RWPE2 (cell line): ENCODE measurements at regions not wholly inside any gene's neighbourhood (a gene's known extent, or its start where the extent isn't known, plus 50 kb on each side); places are given as distances from the start of the nearest gene placed in this dataset.

ENCODE experiments used
- ATAC-seq: fragments of 200-7000 bp; cut with Tn5 transposase; 3 replicates; pipeline ENCODE4 v1.9.1; 2021; ENCODE audit warnings: low read depth
- DNase-seq: peaks from one replicate; pipeline ENCODE4 v3.0.0-alpha.2; 2020; ENCODE audit warnings: low spot score
- H3K27ac ChIP-seq: fragments of 450-650 bp; 2 replicates; pipeline ENCODE4 v1.5.1; 2017; ENCODE audit warnings: mild to moderate bottlenecking; ENCODE audit not compliant: poor library complexity, severe bottlenecking
- H3K27me3 ChIP-seq: fragments of 250-450 bp; sonication (Bioruptor Pico); 2 replicates; pipeline ENCODE4 v1.5.1; 2021; ENCODE audit warnings: mild to moderate bottlenecking, moderate library complexity; ENCODE audit not compliant: insufficient read depth, poor library complexity, severe bottlenecking
- H3K36me3 ChIP-seq: fragments of 250-450 bp; sonication (Bioruptor Pico); 2 replicates; pipeline ENCODE4 v1.5.1; 2020; ENCODE audit warnings: low read depth, mild to moderate bottlenecking, moderate library complexity
- H3K4me1 ChIP-seq: fragments of 250-450 bp; sonication (Bioruptor Pico); 2 replicates; pipeline ENCODE4 v1.5.1; 2021; ENCODE audit warnings: mild to moderate bottlenecking, moderate library complexity; ENCODE audit not compliant: insufficient read depth, poor library complexity, severe bottlenecking
- H3K4me3 ChIP-seq: fragments of 250-450 bp; sonication (Bioruptor Pico); 2 replicates; pipeline ENCODE4 v1.5.1; 2021; ENCODE audit warnings: mild to moderate bottlenecking, moderate library complexity; ENCODE audit not compliant: severe bottlenecking
- H3K9me3 ChIP-seq: fragments of 250-450 bp; sonication (Bioruptor Pico); 2 replicates; pipeline ENCODE4 v1.5.1; 2021; ENCODE audit warnings: mild to moderate bottlenecking, moderate library complexity; ENCODE audit not compliant: severe bottlenecking
- TF ChIP-seq, protein P1 (sequence below): fragments of 450-650 bp; IDR thresholded peaks from one replicate; pipeline ENCODE4 v1.5.1; 2017; ENCODE audit warnings: mild to moderate bottlenecking, moderate library complexity; ENCODE audit not compliant: poor library complexity, severe bottlenecking

DNA sequence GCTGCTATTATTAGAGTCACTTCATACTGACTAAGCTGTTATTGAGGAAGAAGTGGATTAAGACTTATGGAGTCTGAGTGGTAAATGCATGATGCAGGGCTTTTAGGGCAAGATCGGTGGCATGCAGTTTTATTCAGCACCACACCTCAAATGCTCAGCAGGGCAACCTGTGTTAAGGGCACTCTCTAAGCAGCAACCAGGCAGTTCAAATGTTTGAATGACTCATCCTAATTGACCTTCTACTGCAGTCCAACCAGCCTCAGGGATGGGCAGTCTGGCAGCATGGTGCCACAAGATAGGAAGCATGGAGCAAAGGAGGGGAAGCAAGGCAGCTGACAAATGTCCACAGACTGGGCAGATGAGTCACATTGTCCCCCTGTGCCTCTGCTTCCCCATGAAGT is 80.2 kb upstream of the MIER3 start:
- DNase-seq = no peak
- peaks cover 20% of the 10 kb centered on the region for H3K4me1 ChIP-seq
- H3K9me3 ChIP-seq = no peaks in the 10 kb centered on the region
- no peak overlapping the region for H3K4me3 ChIP-seq
- TF ChIP-seq, protein P1, sequence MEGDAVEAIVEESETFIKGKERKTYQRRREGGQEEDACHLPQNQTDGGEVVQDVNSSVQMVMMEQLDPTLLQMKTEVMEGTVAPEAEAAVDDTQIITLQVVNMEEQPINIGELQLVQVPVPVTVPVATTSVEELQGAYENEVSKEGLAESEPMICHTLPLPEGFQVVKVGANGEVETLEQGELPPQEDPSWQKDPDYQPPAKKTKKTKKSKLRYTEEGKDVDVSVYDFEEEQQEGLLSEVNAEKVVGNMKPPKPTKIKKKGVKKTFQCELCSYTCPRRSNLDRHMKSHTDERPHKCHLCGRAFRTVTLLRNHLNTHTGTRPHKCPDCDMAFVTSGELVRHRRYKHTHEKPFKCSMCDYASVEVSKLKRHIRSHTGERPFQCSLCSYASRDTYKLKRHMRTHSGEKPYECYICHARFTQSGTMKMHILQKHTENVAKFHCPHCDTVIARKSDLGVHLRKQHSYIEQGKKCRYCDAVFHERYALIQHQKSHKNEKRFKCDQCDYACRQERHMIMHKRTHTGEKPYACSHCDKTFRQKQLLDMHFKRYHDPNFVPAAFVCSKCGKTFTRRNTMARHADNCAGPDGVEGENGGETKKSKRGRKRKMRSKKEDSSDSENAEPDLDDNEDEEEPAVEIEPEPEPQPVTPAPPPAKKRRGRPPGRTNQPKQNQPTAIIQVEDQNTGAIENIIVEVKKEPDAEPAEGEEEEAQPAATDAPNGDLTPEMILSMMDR = no peak
- H3K27me3 ChIP-seq = no peaks in the 10 kb centered on the region
- peak; percentile 82 for ATAC-seq
- no peak overlapping the region for H3K27ac ChIP-seq
- no peaks in the 10 kb centered on the region for H3K36me3 ChIP-seq

DNA sequence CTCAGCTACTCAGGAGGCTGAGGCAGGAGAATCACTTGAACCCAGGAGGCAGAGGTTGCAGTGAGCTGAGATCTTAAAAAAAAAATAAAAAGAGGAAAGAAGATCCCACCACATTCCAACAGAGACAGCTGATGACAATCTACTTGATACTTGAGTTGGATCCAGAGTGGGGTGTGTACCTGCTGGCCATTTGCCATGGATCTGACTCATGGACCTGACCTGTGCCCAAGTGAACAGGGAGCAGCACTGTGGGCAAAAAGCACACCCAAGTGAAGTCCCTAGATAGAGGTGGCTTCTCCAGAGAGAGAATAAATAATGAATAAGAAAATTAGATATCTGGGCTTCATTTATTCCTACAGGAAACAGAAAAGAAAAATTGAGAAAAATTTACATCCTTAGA is 81.2 kb upstream of the MIER3 start:
- Histone ChIP-seq H3K27ac (no peak overlapping the region), H3K4me1 (peaks cover 20% of the 10 kb centered on the region), H3K36me3 (no peaks in the 10 kb centered on the region), H3K9me3 (no peaks in the 10 kb centered on the region), H3K27me3 (no peaks in the 10 kb centered on the region), H3K4me3 (no peak overlapping the region)
- DNase-seq (no peak), ATAC-seq (peak; percentile 84)
- TF ChIP-seq, protein P1 = no peak

GRCh38 chr5:57033503-57033902 is 81.6 kb upstream of the MIER3 start:
- Histone ChIP-seq H3K4me1 (peaks cover 20% of the 10 kb centered on the region), H3K27me3 (no peaks in the 10 kb centered on the region), H3K4me3 (no peak overlapping the region), H3K27ac (no peak overlapping the region), H3K36me3 (no peaks in the 10 kb centered on the region), H3K9me3 (no peaks in the 10 kb centered on the region)
- no peak for DNase-seq
- TF ChIP-seq, protein P1 = no peak
- no peak for ATAC-seq

- ATAC-seq = no peak
- H3K4me3 ChIP-seq = no peak overlapping the region
- H3K27ac ChIP-seq = no peak overlapping the region
- TF ChIP-seq, protein P1 = no peak
- peaks cover 20% of the 10 kb centered on the region for H3K4me1 ChIP-seq
- no peaks in the 10 kb centered on the region for H3K9me3 ChIP-seq
- no peak for DNase-seq
- H3K27me3 ChIP-seq = peaks cover 2% of the 10 kb centered on the region
- no peaks in the 10 kb centered on the region for H3K36me3 ChIP-seq
Measured at GRCh38 chr5:57034201-57034916, 82.4 kb upstream of the MIER3 start.

DNA sequence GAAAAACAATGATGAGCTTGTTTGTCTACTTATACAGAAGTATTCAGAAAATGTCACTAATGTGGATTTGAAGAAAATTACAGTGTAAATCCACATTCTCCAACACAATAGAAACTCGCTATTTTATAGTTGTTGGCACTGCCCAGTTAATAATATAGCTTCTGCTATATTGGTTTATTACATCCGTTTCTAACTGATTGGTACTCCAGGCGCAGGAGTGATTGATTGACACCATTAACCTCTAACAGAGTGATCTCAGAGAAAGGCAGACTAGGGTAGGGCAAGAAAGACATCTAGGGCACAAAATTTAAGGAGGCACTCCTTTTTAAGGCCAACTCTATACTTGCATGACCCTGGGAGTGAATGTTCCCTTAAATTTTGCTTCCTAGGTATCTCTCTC is 84.0 kb upstream of the MIER3 start:
- Histone ChIP-seq H3K36me3 (no peaks in the 10 kb centered on the region), H3K27me3 (peaks cover 3% of the 10 kb centered on the region), H3K27ac (no peak overlapping the region), H3K4me1 (peaks cover 20% of the 10 kb centered on the region), H3K4me3 (no peak overlapping the region), H3K9me3 (no peaks in the 10 kb centered on the region)
- no peak for DNase-seq
- TF ChIP-seq, protein P1 = no peak
- ATAC-seq = no peak
